ENCODE measurements at regions not wholly inside any gene's neighbourhood (a gene's known extent, or its start where the extent isn't known, plus 50 kb on each side); places are given as distances from the start of the nearest gene placed in this dataset.

GRCh38 chr1:232551386-232551785 is 78.5 kb downstream of the SIPA1L2 start:
- no peak for DNase-seq (ENCODE audit: low read depth)
- TF ChIP-seq CTCF (IDR thresholded peaks at IDR 0.05; ENCODE audit: insufficient read depth, low read depth, low read length) = no peak
- H3K4me3 ChIP-seq (ENCODE audit: low read depth, low read length) = no peak overlapping the region

- no peak for DNase-seq (ENCODE audit: low read depth)
- no peak for TF ChIP-seq CTCF (IDR thresholded peaks at IDR 0.05; ENCODE audit: insufficient read depth, low read depth, low read length)
- no peak overlapping the region for H3K4me3 ChIP-seq (ENCODE audit: low read depth, low read length)
Measured at GRCh38 chr1:232550007-232550406, 79.9 kb downstream of the SIPA1L2 start.

- TF ChIP-seq CTCF (IDR thresholded peaks at IDR 0.05; ENCODE audit: insufficient read depth, low read depth, low read length) = no peak
- DNase-seq (ENCODE audit: low read depth) = no peak
- no peak overlapping the region for H3K4me3 ChIP-seq (ENCODE audit: low read depth, low read length)
Measured at GRCh38 chr1:232548691-232549090, 81.2 kb downstream of the SIPA1L2 start.

- H3K4me3 ChIP-seq (ENCODE audit: low read depth, low read length) = no peak overlapping the region
- TF ChIP-seq CTCF (IDR thresholded peaks at IDR 0.05; ENCODE audit: insufficient read depth, low read depth, low read length) = no peak
- DNase-seq (ENCODE audit: low read depth) = no peak
Measured at GRCh38 chr1:232547938-232548484, 81.9 kb downstream of the SIPA1L2 start.

GRCh38 chr1:232542633-232543593 is 87.0 kb downstream of the SIPA1L2 start:
- TF ChIP-seq CTCF (IDR thresholded peaks at IDR 0.05; ENCODE audit: insufficient read depth, low read depth, low read length) = no peak
- no peak overlapping the region for H3K4me3 ChIP-seq (ENCODE audit: low read depth, low read length)
- DNase-seq (ENCODE audit: low read depth) = no peak

GRCh38 chr1:232538943-232539302 is 91.0 kb downstream of the SIPA1L2 start:
- no peak for TF ChIP-seq CTCF (IDR thresholded peaks at IDR 0.05; ENCODE audit: insufficient read depth, low read depth, low read length)
- DNase-seq (ENCODE audit: low read depth) = no peak
- no peak overlapping the region for H3K4me3 ChIP-seq (ENCODE audit: low read depth, low read length)
